Left lung (tissue), 4 donors: ENCODE measurements at regions not wholly inside any gene's neighbourhood (a gene's known extent, or its start where the extent isn't known, plus 50 kb on each side); places are given as distances from the start of the nearest gene placed in this dataset.
"Not testable (repeated sequence)": the region's sequence is repeated elsewhere in the genome, so short reads cannot be mapped to it uniquely, and the experiment has no call there.

Experiments used
- ATAC-seq: fragments of 200-7000 bp; cut with Tn5 transposase; one replicate; pipeline ENCODE4 v1.9.1; 2020; ENCODE audit warnings: moderate library complexity
- DNase-seq, 4 donors: peaks; one replicate each; pipeline ENCODE4 v3.0.0-alpha.2; 2013 to 2020
- H3K27ac ChIP-seq, 2 donors: fragments of 200-600 bp; sonication (generic) in 1 of 2; one replicate each; pipeline versions ENCODE4 v1.5.0 to v1.8.0; 2020 to 2021
- H3K27me3 ChIP-seq, 2 donors: fragments of 200-600 bp; sonication (generic) in 1 of 2; one replicate each; pipeline versions ENCODE4 v1.5.0 to v1.8.0; 2020 to 2021
- H3K36me3 ChIP-seq, 2 donors: fragments of 200-600 bp; sonication (generic) in 1 of 2; one replicate each; pipeline versions ENCODE4 v1.5.0 to v1.8.0; 2020 to 2021
- H3K4me1 ChIP-seq, 2 donors: fragments of 200-600 bp; one replicate each; pipeline ENCODE4 v1.8.0; 2021
- H3K4me3 ChIP-seq, 2 donors: fragments of 200-600 bp; sonication (generic) in 1 of 2; one replicate each; pipeline versions ENCODE4 v1.5.0 to v1.8.0; 2020 to 2021; ENCODE audit warnings: mild to moderate bottlenecking in 1 of 2
- H3K9me3 ChIP-seq, 2 donors: fragments of 200-600 bp; sonication (generic) in 1 of 2; one replicate each; pipeline versions ENCODE4 v1.5.0 to v1.8.0; 2020 to 2021
- intact Hi-C, 2 donors: fragments of 100-400 bp; cut with DNase I; formaldehyde crosslinking; loops; one replicate each; pipeline versions ENCODE4 v1.11.2 to v1.14.2; 2022
- donor health status: DM: no; HTN: yes; CAD: no.
- donor health status: DM: no; HTN: no; CAD: no.

GRCh38 chrY:18858484-18859191, 85.1 kb upstream of the HSFY2 start:
- H3K27ac ChIP-seq, H3K36me3 ChIP-seq, H3K4me3 ChIP-seq, ATAC-seq, H3K27me3 ChIP-seq, H3K4me1 ChIP-seq, DNase-seq, intact Hi-C loops, H3K9me3 ChIP-seq: not testable (repeated sequence)

- ATAC-seq, result not testable (repeated sequence)
Observed at GRCh38 chrY:18855184-18855583, 81.6 kb upstream of the HSFY2 start.

DNA sequence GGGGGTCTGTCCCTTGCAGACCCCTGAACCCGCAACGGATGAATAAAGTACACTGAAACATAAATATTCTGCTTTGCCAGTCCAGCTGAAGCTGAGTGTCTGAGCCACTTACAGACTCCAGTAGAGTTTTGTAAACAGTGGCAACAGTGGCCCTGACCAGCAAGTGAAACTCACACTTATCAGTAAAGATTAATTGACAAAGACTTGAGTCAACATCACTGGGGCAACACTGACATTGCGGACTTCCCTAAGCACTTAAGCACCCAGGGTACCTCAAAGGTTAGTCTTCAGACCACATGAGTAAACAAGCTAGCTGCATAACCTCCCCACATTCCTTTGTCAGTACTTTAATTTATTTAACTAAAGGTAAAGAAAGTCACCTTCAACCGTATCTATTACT, 79.8 kb upstream of the HSFY2 start:
- intact Hi-C loops, H3K9me3 ChIP-seq, DNase-seq, ATAC-seq, H3K36me3 ChIP-seq, H3K27ac ChIP-seq, H3K4me1 ChIP-seq, H3K27me3 ChIP-seq, H3K4me3 ChIP-seq: not testable (repeated sequence)

More at GRCh38 chrY:18855184-18855583, 81.6 kb upstream of the HSFY2 start:
- intact Hi-C loops, H3K4me3 ChIP-seq, H3K9me3 ChIP-seq, H3K27ac ChIP-seq, H3K27me3 ChIP-seq, H3K36me3 ChIP-seq, DNase-seq, H3K4me1 ChIP-seq: not testable (repeated sequence)

DNA sequence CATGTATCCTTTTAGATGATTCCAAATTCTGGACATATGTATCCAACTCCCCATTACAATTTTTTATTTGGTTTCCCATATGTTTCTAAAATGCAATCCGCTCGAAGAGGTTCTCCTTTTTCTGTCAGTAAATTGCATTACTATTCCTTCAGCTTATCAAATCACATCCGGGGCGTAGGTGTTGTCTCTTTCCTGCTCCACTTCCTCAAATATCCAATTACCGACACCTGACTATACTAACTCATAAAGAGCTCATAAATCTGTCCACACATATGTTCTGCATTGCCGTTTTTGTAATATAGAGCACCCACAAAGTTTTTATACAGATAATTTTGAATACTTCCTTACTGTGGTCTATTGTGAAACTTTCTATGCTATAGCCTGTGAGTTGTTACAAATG, 63.1 kb upstream of the HSFY2 start:
- DNase-seq, H3K4me1 ChIP-seq, H3K4me3 ChIP-seq, H3K9me3 ChIP-seq, H3K27me3 ChIP-seq, H3K27ac ChIP-seq, H3K36me3 ChIP-seq, intact Hi-C loops, ATAC-seq: not testable (repeated sequence)
